ENCODE measurements at regions not wholly inside any gene's neighbourhood (a gene's known extent, or its start where the extent isn't known, plus 50 kb on each side); places are given as distances from the start of the nearest gene placed in this dataset.

GRCh38 chr6:47144306-47144705 is 102.2 kb upstream of the ADGRF1 start:
- peak in 1 of 2 donors; percentile 87 for ATAC-seq (ENCODE audit: low FRiP score in 2 of 2)
- peaks cover 0 to 15% (median 0%) of the 10 kb centered on the region in 4 donors for H3K4me1 ChIP-seq
- no peaks in the 10 kb centered on the region for H3K9me3 ChIP-seq
- H3K36me3 ChIP-seq: no peaks in the 10 kb centered on the region
- TF ChIP-seq EP300 (IDR thresholded peaks at IDR 0.05): peak in 1 of 4 donors; percentile 7
- TF ChIP-seq CTCF (IDR thresholded peaks at IDR 0.05): no peak
- TF ChIP-seq POLR2AphosphoS5 (IDR thresholded peaks at IDR 0.05): peak in 1 of 2 donors; percentile 7
- no peak for TF ChIP-seq POLR2A (IDR thresholded peaks at IDR 0.05)
- no peak for DNase-seq
- H3K27ac ChIP-seq: no peak overlapping the region
- no peaks in the 10 kb centered on the region for H3K27me3 ChIP-seq
- H3K4me3 ChIP-seq: no peak overlapping the region
- 53 to 64% methylated on average over 4 of the region's 4 CpGs for WGBS, 2 donors

- Histone ChIP-seq H3K4me1 (peaks cover 0 to 6% (median 0%) of the 10 kb centered on the region in 4 donors), H3K9me3 (no peaks in the 10 kb centered on the region), H3K36me3 (no peaks in the 10 kb centered on the region), H3K27me3 (no peaks in the 10 kb centered on the region), H3K27ac (no peak overlapping the region), H3K4me3 (no peak overlapping the region)
- WGBS, 2 donors: 76 to 82% methylated on average over 2 of the region's 2 CpGs
- no peak for TF ChIP-seq POLR2AphosphoS5 (IDR thresholded peaks at IDR 0.05)
- no peak for TF ChIP-seq EP300 (IDR thresholded peaks at IDR 0.05)
- TF ChIP-seq CTCF (IDR thresholded peaks at IDR 0.05): no peak
- TF ChIP-seq POLR2A (IDR thresholded peaks at IDR 0.05): no peak
- DNase-seq (no peak), ATAC-seq (ENCODE audit: low FRiP score in 2 of 2) (no peak)
These were observed 99.8 kb upstream of the ADGRF1 start for GRCh38 chr6:47141963-47142362.

- ATAC-seq (ENCODE audit: low FRiP score in 2 of 2): no peak
- DNase-seq: no peak
- TF ChIP-seq POLR2AphosphoS5 (IDR thresholded peaks at IDR 0.05): no peak
- WGBS, 2 donors: 88 to 91% methylated on average over 3 of the region's 3 CpGs
- no peak overlapping the region for H3K4me3 ChIP-seq
- no peaks in the 10 kb centered on the region for H3K4me1 ChIP-seq
- no peaks in the 10 kb centered on the region for H3K27me3 ChIP-seq
- no peaks in the 10 kb centered on the region for H3K9me3 ChIP-seq
- no peak overlapping the region for H3K27ac ChIP-seq
- no peaks in the 10 kb centered on the region for H3K36me3 ChIP-seq
These were observed 99.0 kb upstream of the ADGRF1 start for GRCh38 chr6:47141171-47141570.

GRCh38 chr6:47138046-47138445 is 95.9 kb upstream of the ADGRF1 start:
- H3K9me3 ChIP-seq: no peaks in the 10 kb centered on the region
- no peak overlapping the region for H3K4me3 ChIP-seq
- ATAC-seq (ENCODE audit: low FRiP score in 2 of 2): no peak
- H3K27ac ChIP-seq: no peak overlapping the region
- TF ChIP-seq CTCF (IDR thresholded peaks at IDR 0.05) (no peak), EP300 (IDR thresholded peaks at IDR 0.05) (no peak), POLR2A (IDR thresholded peaks at IDR 0.05) (no peak), POLR2AphosphoS5 (IDR thresholded peaks at IDR 0.05) (no peak)
- WGBS, 2 donors: 61 to 66% methylated on average over 6 of the region's 6 CpGs
- H3K36me3 ChIP-seq: no peaks in the 10 kb centered on the region
- H3K27me3 ChIP-seq: no peaks in the 10 kb centered on the region
- H3K4me1 ChIP-seq: peaks cover 12 to 20% (median 15%) of the 10 kb centered on the region in 4 donors
- DNase-seq: no peak

GRCh38 chr6:47137073-47137472 is 94.9 kb upstream of the ADGRF1 start:
- Histone ChIP-seq H3K4me3 (no peak overlapping the region), H3K36me3 (no peaks in the 10 kb centered on the region), H3K9me3 (no peaks in the 10 kb centered on the region), H3K27ac (no peak overlapping the region), H3K27me3 (no peaks in the 10 kb centered on the region), H3K4me1 (peaks cover 12 to 20% (median 15%) of the 10 kb centered on the region in 4 donors)
- ATAC-seq (ENCODE audit: low FRiP score in 2 of 2) (no peak), DNase-seq (no peak)
- no peak for TF ChIP-seq EP300 (IDR thresholded peaks at IDR 0.05)
- TF ChIP-seq POLR2AphosphoS5 (IDR thresholded peaks at IDR 0.05): no peak
- no peak for TF ChIP-seq CTCF (IDR thresholded peaks at IDR 0.05)
- no peak for TF ChIP-seq POLR2A (IDR thresholded peaks at IDR 0.05)
